HEK293 (cell line): ENCODE measurements at regions not wholly inside any gene's neighbourhood (a gene's known extent, or its start where the extent isn't known, plus 50 kb on each side); places are given as distances from the start of the nearest gene placed in this dataset.

Source experiments
- CTCF ChIA-PET: fragments of 350-600 bp; formaldehyde crosslinking; extraction: SDS; loops from one replicate; lab custom pipeline; 2021; ENCODE audit warnings: antibody characterized with exemption; lab: Yijun Ruan, JAX
- POLR2A ChIA-PET: fragments of 300-600 bp; formaldehyde crosslinking; extraction: SDS; loops from one replicate; lab custom pipeline; 2020; ENCODE audit warnings: antibody characterized with exemption, inconsistent platforms; lab: Yijun Ruan, JAX
- H3K27ac ChIP-seq: fragments of 200-500 bp; sonication (Bioruptor generic); 2 replicates; pipeline ENCODE4 v1.5.1; 2014; ENCODE audit warnings: low read depth, low read length, control low read depth, inconsistent platforms; ENCODE audit errors: extremely low read depth
- H3K36me3 ChIP-seq, 2 experiments: fragments of 200-500 bp in 1 of 2; sonication (Bioruptor generic) in 1 of 2; 1 replicate in 1 of 2; 2 replicates in 1 of 2; pipeline ENCODE4 v1.5.1; 2014 to 2017; ENCODE audit warnings: inconsistent platforms in 2 of 2, low read length in 2 of 2; ENCODE audit not compliant: control insufficient read depth in 2 of 2, insufficient read depth in 1 of 2
- H3K4me1 ChIP-seq: fragments of 200-500 bp; sonication (Bioruptor generic); 2 replicates; pipeline ENCODE4 v1.5.1; 2014; ENCODE audit warnings: mild to moderate bottlenecking, low read length, inconsistent platforms; ENCODE audit not compliant: control insufficient read depth, insufficient read depth
- H3K4me3 ChIP-seq: 2 replicates; pipeline ENCODE4 v1.5.1; 2011; ENCODE audit warnings: low read depth, mild to moderate bottlenecking, control low read depth, low read length, moderate library complexity
- H3K9me3 ChIP-seq: fragments of 200-500 bp; sonication (Bioruptor generic); 2 replicates; pipeline ENCODE4 v1.5.1; 2014; ENCODE audit warnings: low read depth, low read length, inconsistent platforms; ENCODE audit not compliant: control insufficient read depth, insufficient read depth
- EGR2 ChIP-seq: fragments of 450-650 bp; formaldehyde crosslinking; IDR thresholded peaks from 2 replicates; pipeline ENCODE4 v1.5.1; 2016; ENCODE audit warnings: low read depth, missing biosample characterization, missing genetic modification characterization
- GFI1B ChIP-seq: fragments of 450-650 bp; formaldehyde crosslinking; IDR thresholded peaks from 2 replicates; pipeline ENCODE4 v1.5.1; 2016; ENCODE audit warnings: missing biosample characterization, missing genetic modification characterization
- SP7 ChIP-seq: fragments of 450-650 bp; formaldehyde crosslinking; IDR thresholded peaks from 2 replicates; pipeline ENCODE4 v1.5.1; 2016; ENCODE audit warnings: missing biosample characterization, missing genetic modification characterization
- WT1 ChIP-seq: fragments of 450-650 bp; formaldehyde crosslinking; IDR thresholded peaks from 2 replicates; pipeline ENCODE4 v1.5.1; 2016; ENCODE audit warnings: missing biosample characterization, missing genetic modification characterization
- YY1 ChIP-seq: fragments of 450-650 bp; formaldehyde crosslinking; IDR thresholded peaks from 2 replicates; pipeline ENCODE4 v1.5.1; 2018; ENCODE audit warnings: missing biosample characterization, missing genetic modification characterization
- ZNF10 ChIP-seq: fragments of 450-650 bp; formaldehyde crosslinking; IDR thresholded peaks from 2 replicates; pipeline ENCODE4 v1.5.1; 2017; ENCODE audit warnings: missing biosample characterization, missing genetic modification characterization
- ZNF114 ChIP-seq: fragments of 450-650 bp; formaldehyde crosslinking; IDR thresholded peaks from 2 replicates; pipeline ENCODE4 v1.5.0; 2017; ENCODE audit warnings: missing biosample characterization, missing genetic modification characterization
- ZNF18 ChIP-seq: fragments of 450-650 bp; formaldehyde crosslinking; IDR thresholded peaks from 2 replicates; pipeline ENCODE4 v1.5.1; 2016; ENCODE audit warnings: missing biosample characterization, missing genetic modification characterization
- ZNF202 ChIP-seq: fragments of 450-650 bp; formaldehyde crosslinking; IDR thresholded peaks from 2 replicates; pipeline ENCODE4 v1.5.1; 2016; ENCODE audit warnings: missing biosample characterization, missing genetic modification characterization, borderline replicate concordance
- ZNF223 ChIP-seq: fragments of 450-650 bp; formaldehyde crosslinking; IDR thresholded peaks from 2 replicates; pipeline ENCODE4 v1.5.1; 2016; ENCODE audit warnings: missing biosample characterization, missing genetic modification characterization
- ZNF239 ChIP-seq: fragments of 450-650 bp; formaldehyde crosslinking; IDR thresholded peaks from 2 replicates; pipeline ENCODE4 v1.5.1; 2016; ENCODE audit warnings: missing biosample characterization, missing genetic modification characterization
- ZNF24 ChIP-seq: fragments of 450-650 bp; formaldehyde crosslinking; IDR thresholded peaks from 2 replicates; pipeline ENCODE4 v1.5.1; 2016; ENCODE audit warnings: missing biosample characterization, missing genetic modification characterization
- ZNF26 ChIP-seq: fragments of 450-650 bp; formaldehyde crosslinking; IDR thresholded peaks from 2 replicates; pipeline ENCODE4 v1.5.1; 2016; ENCODE audit warnings: missing biosample characterization, missing genetic modification characterization
- ZNF311 ChIP-seq: fragments of 450-650 bp; formaldehyde crosslinking; IDR thresholded peaks from 2 replicates; pipeline ENCODE4 v1.5.1; 2017; ENCODE audit warnings: missing biosample characterization, missing genetic modification characterization, borderline replicate concordance
- ZNF324 ChIP-seq: fragments of 450-650 bp; formaldehyde crosslinking; IDR thresholded peaks from 2 replicates; pipeline ENCODE4 v1.5.1; 2016; ENCODE audit warnings: missing biosample characterization, missing genetic modification characterization
- ZNF335 ChIP-seq: fragments of 450-650 bp; formaldehyde crosslinking; conservative IDR thresholded peaks from 2 replicates; pipeline ENCODE4 v1.5.1; 2016; ENCODE audit warnings: missing biosample characterization, missing genetic modification characterization
- ZNF366 ChIP-seq: fragments of 450-650 bp; formaldehyde crosslinking; conservative IDR thresholded peaks from 2 replicates; pipeline ENCODE4 v1.5.1; 2016; ENCODE audit warnings: missing biosample characterization, missing genetic modification characterization
- ZNF501 ChIP-seq: fragments of 450-650 bp; formaldehyde crosslinking; IDR thresholded peaks from 2 replicates; pipeline ENCODE4 v1.5.1; 2016; ENCODE audit warnings: missing biosample characterization, missing genetic modification characterization
- ZNF513 ChIP-seq: fragments of 450-650 bp; IDR thresholded peaks from 2 replicates; pipeline ENCODE4 v1.5.1; 2018; ENCODE audit warnings: missing biosample characterization, missing genetic modification characterization
- ZNF521 ChIP-seq: fragments of 450-650 bp; formaldehyde crosslinking; IDR thresholded peaks from 2 replicates; pipeline ENCODE4 v1.5.1; 2017; ENCODE audit warnings: missing biosample characterization, mild to moderate bottlenecking, missing genetic modification characterization
- ZNF561 ChIP-seq: fragments of 450-650 bp; IDR thresholded peaks from 2 replicates; pipeline ENCODE4 v1.5.1; 2018; ENCODE audit warnings: missing biosample characterization, missing genetic modification characterization, borderline replicate concordance
- ZNF571 ChIP-seq: fragments of 450-650 bp; formaldehyde crosslinking; IDR thresholded peaks from 2 replicates; pipeline ENCODE4 v1.5.0; 2017; ENCODE audit warnings: missing biosample characterization, missing genetic modification characterization
- ZNF658 ChIP-seq: fragments of 450-650 bp; formaldehyde crosslinking; IDR thresholded peaks from 2 replicates; pipeline ENCODE4; 2016; ENCODE audit warnings: missing biosample characterization, missing genetic modification characterization
- ZNF664 ChIP-seq: fragments of 450-650 bp; formaldehyde crosslinking; IDR thresholded peaks from 2 replicates; pipeline ENCODE4 v1.5.1; 2016; ENCODE audit warnings: missing biosample characterization, missing genetic modification characterization
- ZNF76 ChIP-seq: fragments of 450-650 bp; formaldehyde crosslinking; IDR thresholded peaks from 2 replicates; pipeline ENCODE4; 2016; ENCODE audit warnings: low read depth, missing biosample characterization, missing genetic modification characterization, borderline replicate concordance
- ZNF776 ChIP-seq: fragments of 450-650 bp; formaldehyde crosslinking; IDR thresholded peaks from 2 replicates; pipeline ENCODE4 v1.5.0; 2017; ENCODE audit warnings: missing biosample characterization, missing genetic modification characterization, borderline replicate concordance
- ZNF792 ChIP-seq: fragments of 450-650 bp; formaldehyde crosslinking; IDR thresholded peaks from 2 replicates; pipeline ENCODE4 v1.5.1; 2016; ENCODE audit warnings: missing biosample characterization, missing genetic modification characterization
- ZSCAN23 ChIP-seq: fragments of 450-650 bp; formaldehyde crosslinking; IDR thresholded peaks from 2 replicates; pipeline ENCODE4 v1.5.1; 2016; ENCODE audit warnings: missing biosample characterization, missing genetic modification characterization

- CTCF ChIA-PET, result no interaction called here
- H3K9me3 ChIP-seq, result no peaks in the 10 kb centered on the region
- TF ChIP-seq ZNF324 (tag by site-specific recombination) (no peak), ZNF521 (no peak), ZNF202 (tag by site-specific recombination) (no peak), ZNF18 (no peak), ZNF239 (tag by site-specific recombination) (no peak)
- POLR2A ChIA-PET, result no interaction called here
- no peaks in the 10 kb centered on the region for H3K36me3 ChIP-seq
- no peaks in the 10 kb centered on the region for H3K4me1 ChIP-seq
- no peak overlapping the region for H3K27ac ChIP-seq
- H3K4me3 ChIP-seq, result no peak overlapping the region
Measured at GRCh38 chr7:113446791-113447190, 328.4 kb upstream of the SMIM30 start.

GRCh38 chr7:113446391-113446790 is 328.0 kb upstream of the SMIM30 start:
- no peak overlapping the region for H3K4me3 ChIP-seq
- TF ChIP-seq ZNF658 (tag by site-specific recombination) (no peak), EGR2 (tag by site-specific recombination) (no peak)
- no peaks in the 10 kb centered on the region for H3K9me3 ChIP-seq
- no peak overlapping the region for H3K27ac ChIP-seq
- no peaks in the 10 kb centered on the region for H3K36me3 ChIP-seq
- no peaks in the 10 kb centered on the region for H3K4me1 ChIP-seq
- CTCF ChIA-PET, result no interaction called here
- POLR2A ChIA-PET, result no interaction called here

GRCh38 chr7:113444261-113444660 is 325.9 kb upstream of the SMIM30 start:
- H3K9me3 ChIP-seq, result no peaks in the 10 kb centered on the region
- ChIA-PET CTCF (no interaction called here), POLR2A (no interaction called here)
- H3K4me1 ChIP-seq, result no peaks in the 10 kb centered on the region
- H3K27ac ChIP-seq, result no peak overlapping the region
- no peak overlapping the region for H3K4me3 ChIP-seq
- no peak for TF ChIP-seq ZNF792
- TF ChIP-seq ZNF114, result no peak
- TF ChIP-seq ZNF10 (tag by site-specific recombination), result no peak
- no peak for TF ChIP-seq ZNF513 (tag by site-specific recombination)
- no peak for TF ChIP-seq ZNF311 (tag by site-specific recombination)
- TF ChIP-seq ZNF24 (tag by site-specific recombination), result no peak
- no peaks in the 10 kb centered on the region for H3K36me3 ChIP-seq

GRCh38 chr7:113440173-113440572 is 321.8 kb upstream of the SMIM30 start:
- CTCF ChIA-PET, result no interaction called here
- no peaks in the 10 kb centered on the region for H3K9me3 ChIP-seq
- POLR2A ChIA-PET, result no interaction called here
- no peaks in the 10 kb centered on the region for H3K4me1 ChIP-seq
- no peak overlapping the region for H3K27ac ChIP-seq
- H3K36me3 ChIP-seq, result no peaks in the 10 kb centered on the region
- H3K4me3 ChIP-seq, result no peak overlapping the region
- TF ChIP-seq ZSCAN23, result no peak
- TF ChIP-seq ZNF76, result no peak
- no peak for TF ChIP-seq WT1 (tag by site-specific recombination)
- TF ChIP-seq ZNF26, result no peak
- no peak for TF ChIP-seq SP7 (tag by site-specific recombination)
- no peak for TF ChIP-seq ZNF776 (tag by site-specific recombination)
- TF ChIP-seq ZNF571 (tag by site-specific recombination), result no peak
- no peak for TF ChIP-seq ZNF223
- TF ChIP-seq ZNF664 (tag by site-specific recombination), result no peak
- no peak for TF ChIP-seq GFI1B (tag by site-specific recombination)
- no peak for TF ChIP-seq ZNF335
- TF ChIP-seq ZNF366 (tag by site-specific recombination), result no peak
- TF ChIP-seq YY1 (tag by site-specific recombination), result no peak
- TF ChIP-seq ZNF561, result no peak
- no peak for TF ChIP-seq ZNF501 (tag by site-specific recombination)
